SK-N-SH treated with all-trans-retinoic acid at 6 μM for 48 hours (cell line): ENCODE measurements at regions not wholly inside any gene's neighbourhood (a gene's known extent, or its start where the extent isn't known, plus 50 kb on each side); places are given as distances from the start of the nearest gene placed in this dataset.

Experiments used
- ARNTL ChIP-seq: fragments of 450-650 bp; formaldehyde crosslinking; IDR thresholded peaks from 2 replicates; pipeline ENCODE4 v1.5.0; 2020; ENCODE audit warnings: low read depth, mild to moderate bottlenecking, moderate library complexity, borderline replicate concordance
- OSR1 ChIP-seq: fragments of 250-450 bp; sonication (Bioruptor Pico); IDR thresholded peaks from 2 replicates; pipeline ENCODE4 v1.8.0; 2022; ENCODE audit warnings: moderate library complexity, mild to moderate bottlenecking, inconsistent platforms
- PATZ1 ChIP-seq: fragments of 250-450 bp; sonication (Bioruptor Pico); IDR thresholded peaks from 2 replicates; pipeline ENCODE4 v1.8.0; 2020; ENCODE audit warnings: mild to moderate bottlenecking, moderate library complexity, borderline replicate concordance
- SNAI2 ChIP-seq: fragments of 250-450 bp; sonication (Bioruptor Pico); IDR thresholded peaks from 2 replicates; pipeline ENCODE4 v1.5.0; 2020; ENCODE audit warnings: mild to moderate bottlenecking, moderate library complexity
- ZFP3 ChIP-seq: fragments of 250-450 bp; sonication (Bioruptor Pico); IDR thresholded peaks from 2 replicates; pipeline ENCODE4 v1.5.0; 2020; ENCODE audit warnings: mild to moderate bottlenecking, moderate library complexity
- ZFP30 ChIP-seq: fragments of 450-650 bp; formaldehyde crosslinking; IDR thresholded peaks from 2 replicates; pipeline ENCODE4 v1.5.0; 2022; ENCODE audit warnings: mild to moderate bottlenecking, moderate library complexity

GRCh38 chr1:17488995-17489767 lies 49.7 kb upstream of the RCC2 start:
- TF ChIP-seq ZFP3 (CRISPR knock-in tag), result no peak
- TF ChIP-seq OSR1 (CRISPR knock-in tag), result no peak
- no peak for TF ChIP-seq ARNTL
- no peak for TF ChIP-seq ZFP30
- no peak for TF ChIP-seq SNAI2 (CRISPR knock-in tag)
- no peak for TF ChIP-seq PATZ1
